Spinal cord (tissue), 9 donors: ENCODE measurements at regions not wholly inside any gene's neighbourhood (a gene's known extent, or its start where the extent isn't known, plus 50 kb on each side); places are given as distances from the start of the nearest gene placed in this dataset.

ENCODE experiments used
- DNase-seq, 6 donors: peaks; one replicate each; pipeline versions ENCODE4 v3.0.0 to v3.0.0-alpha.2; 2013 to 2015; ENCODE audit warnings: low spot score in 6 of 6, low read depth in 4 of 6
- H3K27ac ChIP-seq: one replicate; pipeline ENCODE4 v1.5.1; 2013; ENCODE audit warnings: low read depth, low read length, control low read depth
- H3K27me3 ChIP-seq: one replicate; pipeline ENCODE4 v1.6.1; 2013; ENCODE audit warnings: low read length; ENCODE audit not compliant: control insufficient read depth, insufficient read depth
- H3K36me3 ChIP-seq: one replicate; pipeline ENCODE4 v1.6.1; 2013; ENCODE audit warnings: low read length; ENCODE audit not compliant: control insufficient read depth, insufficient read depth
- H3K4me1 ChIP-seq: one replicate; pipeline ENCODE4 v1.6.1; 2013; ENCODE audit warnings: low read length; ENCODE audit not compliant: control insufficient read depth, insufficient read depth
- H3K4me3 ChIP-seq: one replicate; pipeline ENCODE4 v1.5.1; 2013; ENCODE audit warnings: low read depth, low read length, control low read depth
- H3K9me3 ChIP-seq: one replicate; pipeline ENCODE4 v1.6.1; 2013; ENCODE audit warnings: low read length; ENCODE audit not compliant: control insufficient read depth, insufficient read depth
- WGBS: methylation state at CpG from one replicate; pipeline ENCODE4 v1.1.5; 2013; ENCODE audit warnings: missing lambda C conversion rate; ENCODE audit not compliant: insufficient coverage; 5-methylcytosine and 5-hydroxymethylcytosine counted together
- donor health status: healthy.

GRCh38 chr2:134134827-134135226, 119.0 kb upstream of the MGAT5 start:
- Histone ChIP-seq H3K27ac (no peak overlapping the region), H3K27me3 (no peaks in the 10 kb centered on the region), H3K4me1 (peaks cover 7% of the 10 kb centered on the region), H3K4me3 (no peak overlapping the region), H3K9me3 (no peaks in the 10 kb centered on the region), H3K36me3 (no peaks in the 10 kb centered on the region)
- DNase-seq: no peak
- no CpG with 5 or more reads among the region's 3 CpGs for WGBS

GRCh38 chr2:134135793-134136192, 118.1 kb upstream of the MGAT5 start:
- Histone ChIP-seq H3K27ac (no peak overlapping the region), H3K4me1 (peaks cover 11% of the 10 kb centered on the region), H3K4me3 (no peak overlapping the region), H3K27me3 (no peaks in the 10 kb centered on the region), H3K9me3 (no peaks in the 10 kb centered on the region), H3K36me3 (no peaks in the 10 kb centered on the region)
- no peak for DNase-seq
- no CpG with 5 or more reads among the region's 2 CpGs for WGBS

- H3K4me1 ChIP-seq: peaks cover 11% of the 10 kb centered on the region
- DNase-seq: no peak
- no peaks in the 10 kb centered on the region for H3K9me3 ChIP-seq
- no peaks in the 10 kb centered on the region for H3K27me3 ChIP-seq
- no peak overlapping the region for H3K4me3 ChIP-seq
- no peak overlapping the region for H3K27ac ChIP-seq
- H3K36me3 ChIP-seq: no peaks in the 10 kb centered on the region
- WGBS: no CpG with 5 or more reads among the region's 2 CpGs
These were observed 117.1 kb upstream of the MGAT5 start for GRCh38 chr2:134136731-134137130.

- WGBS: 82% methylated on average over 5 of the region's 5 CpGs
- Histone ChIP-seq H3K9me3 (no peaks in the 10 kb centered on the region), H3K27ac (no peak overlapping the region), H3K4me3 (no peak overlapping the region), H3K27me3 (no peaks in the 10 kb centered on the region), H3K36me3 (no peaks in the 10 kb centered on the region), H3K4me1 (peaks cover 11% of the 10 kb centered on the region)
- DNase-seq: peak in 1 of 6 donors; percentile 21
These were observed 116.7 kb upstream of the MGAT5 start for GRCh38 chr2:134137182-134137611.

- H3K4me1 ChIP-seq: peaks cover 11% of the 10 kb centered on the region
- no peak overlapping the region for H3K27ac ChIP-seq
- DNase-seq: no peak
- WGBS: no CpG with 5 or more reads among the region's 2 CpGs
- H3K4me3 ChIP-seq: no peak overlapping the region
- H3K9me3 ChIP-seq: no peaks in the 10 kb centered on the region
- H3K36me3 ChIP-seq: no peaks in the 10 kb centered on the region
- no peaks in the 10 kb centered on the region for H3K27me3 ChIP-seq
These were observed 115.8 kb upstream of the MGAT5 start for GRCh38 chr2:134138115-134138514.

GRCh38 chr2:134139611-134140010, 114.3 kb upstream of the MGAT5 start:
- H3K4me1 ChIP-seq: peaks cover 11% of the 10 kb centered on the region
- H3K27me3 ChIP-seq: no peaks in the 10 kb centered on the region
- H3K27ac ChIP-seq: no peak overlapping the region
- H3K4me3 ChIP-seq: no peak overlapping the region
- no peaks in the 10 kb centered on the region for H3K9me3 ChIP-seq
- H3K36me3 ChIP-seq: no peaks in the 10 kb centered on the region
- 95% methylated on average over 4 of the region's 4 CpGs for WGBS
- no peak for DNase-seq

- no peaks in the 10 kb centered on the region for H3K36me3 ChIP-seq
- no peak overlapping the region for H3K27ac ChIP-seq
- no peak overlapping the region for H3K4me3 ChIP-seq
- peaks cover 11% of the 10 kb centered on the region for H3K4me1 ChIP-seq
- peak in 1 of 6 donors; percentile 30 for DNase-seq
- WGBS: 57% methylated on average over 8 of the region's 9 CpGs
- H3K27me3 ChIP-seq: no peaks in the 10 kb centered on the region
- no peaks in the 10 kb centered on the region for H3K9me3 ChIP-seq
These were observed 113.6 kb upstream of the MGAT5 start for GRCh38 chr2:134140251-134140661.

- H3K4me1 ChIP-seq: peaks cover 18% of the 10 kb centered on the region
- WGBS: 94% methylated on average over 6 of the region's 6 CpGs
- H3K27ac ChIP-seq: no peak overlapping the region
These were observed 112.1 kb upstream of the MGAT5 start for GRCh38 chr2:134141598-134142340.

GRCh38 chr2:134142341-134142738, 111.5 kb upstream of the MGAT5 start:
- Histone ChIP-seq H3K27ac (no peak overlapping the region), H3K27me3 (no peaks in the 10 kb centered on the region), H3K9me3 (no peaks in the 10 kb centered on the region), H3K36me3 (no peaks in the 10 kb centered on the region), H3K4me3 (no peak overlapping the region), H3K4me1 (peaks cover 14% of the 10 kb centered on the region)
- DNase-seq: no peak
- 95% methylated on average over 4 of the region's 4 CpGs for WGBS

More at GRCh38 chr2:134141598-134142340, 112.1 kb upstream of the MGAT5 start:
- no peak overlapping the region for H3K4me3 ChIP-seq
- H3K36me3 ChIP-seq: no peaks in the 10 kb centered on the region
- H3K27me3 ChIP-seq: no peaks in the 10 kb centered on the region
- no peaks in the 10 kb centered on the region for H3K9me3 ChIP-seq
- DNase-seq: no peak

- no peaks in the 10 kb centered on the region for H3K9me3 ChIP-seq
- 96% methylated on average over 5 of the region's 5 CpGs for WGBS
- no peak for DNase-seq
- peaks cover 14% of the 10 kb centered on the region for H3K4me1 ChIP-seq
- no peaks in the 10 kb centered on the region for H3K27me3 ChIP-seq
- H3K27ac ChIP-seq: no peak overlapping the region
- no peak overlapping the region for H3K4me3 ChIP-seq
- H3K36me3 ChIP-seq: no peaks in the 10 kb centered on the region
These were observed 111.0 kb upstream of the MGAT5 start for GRCh38 chr2:134142903-134143302.
